GM21619 (cell line): ENCODE measurements at regions not wholly inside any gene's neighbourhood (a gene's known extent, or its start where the extent isn't known, plus 50 kb on each side); places are given as distances from the start of the nearest gene placed in this dataset.
"Not testable (repeated sequence)": the region's sequence is repeated elsewhere in the genome, so short reads cannot be mapped to it uniquely, and the experiment has no call there.

ENCODE experiments used
- ATAC-seq: cut with Tn5 transposase; IDR thresholded peaks from one replicate; pipeline ENCODE4 v1.9.1; 2021; ENCODE audit not compliant: unreplicated experiment

- ATAC-seq = no peak
These were observed 96.3 kb upstream of the THUMPD2 start for GRCh38 chr2:39875182-39875913.

- ATAC-seq = no peak
These were observed 95.2 kb upstream of the THUMPD2 start for GRCh38 chr2:39874236-39874635.

- ATAC-seq = no peak
These were observed 94.5 kb upstream of the THUMPD2 start for GRCh38 chr2:39873586-39873985.

DNA sequence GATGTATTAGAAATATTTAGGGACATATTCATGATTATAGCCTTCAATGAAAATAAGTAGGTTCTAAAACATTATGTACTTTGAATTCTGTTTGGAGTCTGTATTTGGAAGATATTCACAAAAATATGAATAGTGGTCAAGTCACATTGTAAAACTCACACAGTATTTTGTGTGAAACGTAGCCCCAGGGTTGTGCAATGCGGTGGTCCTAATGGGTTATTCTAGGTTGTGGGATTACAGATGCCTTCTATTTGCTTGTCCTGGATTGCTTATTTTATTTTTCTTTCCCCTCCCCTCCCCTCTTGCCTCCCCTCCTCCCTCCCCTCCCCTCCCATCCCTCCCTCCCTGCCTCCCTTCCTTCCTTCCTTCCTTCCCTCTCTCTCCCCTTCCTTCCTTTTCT lies 93.7 kb upstream of the THUMPD2 start:
- no peak for ATAC-seq

GRCh38 chr2:39871291-39871761 lies 92.3 kb upstream of the THUMPD2 start:
- ATAC-seq = no peak

- ATAC-seq = no peak
These were observed 91.8 kb upstream of the THUMPD2 start for GRCh38 chr2:39870871-39871270.

DNA sequence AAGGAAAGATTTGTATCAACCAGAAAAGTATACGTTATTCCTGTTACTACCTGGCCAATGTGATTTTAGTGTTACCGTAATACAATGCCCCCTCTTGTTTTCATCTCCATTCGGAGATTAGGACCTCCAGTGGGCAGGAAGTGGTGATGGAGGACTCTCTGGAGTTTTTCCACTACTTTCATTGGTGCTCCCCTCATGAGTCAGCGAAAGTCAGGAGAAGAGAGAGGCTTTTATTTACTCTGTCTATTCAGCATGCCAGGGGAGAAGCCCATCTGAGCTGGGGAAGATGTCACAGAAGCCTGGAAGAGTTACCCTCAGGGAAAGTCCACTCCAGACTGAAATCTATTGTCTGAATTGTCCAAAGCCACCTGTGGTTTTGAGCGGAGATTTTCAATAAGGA lies 88.2 kb upstream of the THUMPD2 start:
- ATAC-seq = no peak

GRCh38 chr2:39865751-39866150 lies 86.7 kb upstream of the THUMPD2 start:
- ATAC-seq = no peak

DNA sequence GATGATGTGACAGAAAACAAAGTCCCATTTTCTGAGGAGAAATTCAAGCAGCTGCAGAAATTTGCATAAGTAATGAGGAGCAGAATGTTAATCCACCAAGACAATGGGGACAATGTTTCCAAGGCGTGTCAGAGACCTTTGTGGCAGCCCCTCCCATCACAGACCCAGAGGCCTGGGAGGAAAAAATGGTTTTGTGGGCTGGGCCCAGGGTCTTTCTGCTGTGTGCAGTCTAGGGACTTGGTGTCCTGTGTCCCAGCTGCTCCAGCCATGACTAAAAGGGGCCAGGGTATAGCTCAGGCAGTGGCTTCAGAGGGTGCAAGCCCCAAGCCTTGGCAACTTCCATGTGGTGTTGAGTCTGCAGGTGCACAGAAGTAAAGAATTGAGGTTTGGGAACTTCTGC lies 84.6 kb upstream of the THUMPD2 start:
- not testable (repeated sequence) for ATAC-seq

DNA sequence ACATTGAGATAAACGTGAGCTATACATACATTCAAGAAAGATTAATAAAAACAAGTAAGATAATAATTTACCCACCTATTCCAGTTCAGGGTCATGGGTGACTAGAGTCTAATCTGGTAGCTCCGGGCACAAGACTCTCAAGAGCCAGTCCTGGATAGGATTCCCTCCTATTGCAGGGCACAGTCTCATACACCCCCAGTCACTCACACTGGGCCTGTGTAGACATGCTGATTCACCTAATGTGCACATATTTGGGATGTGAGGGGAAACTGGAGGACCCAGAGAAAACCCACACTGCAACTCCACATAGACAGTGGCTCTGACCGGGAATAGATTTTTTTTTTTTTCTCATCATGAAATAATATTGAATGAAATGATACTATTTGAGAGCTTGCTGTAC lies 81.5 kb upstream of the THUMPD2 start:
- no peak for ATAC-seq

GRCh38 chr2:39858677-39859076 lies 79.6 kb upstream of the THUMPD2 start:
- ATAC-seq = no peak

GRCh38 chr2:39855856-39856255 lies 76.8 kb upstream of the THUMPD2 start:
- no peak for ATAC-seq

DNA sequence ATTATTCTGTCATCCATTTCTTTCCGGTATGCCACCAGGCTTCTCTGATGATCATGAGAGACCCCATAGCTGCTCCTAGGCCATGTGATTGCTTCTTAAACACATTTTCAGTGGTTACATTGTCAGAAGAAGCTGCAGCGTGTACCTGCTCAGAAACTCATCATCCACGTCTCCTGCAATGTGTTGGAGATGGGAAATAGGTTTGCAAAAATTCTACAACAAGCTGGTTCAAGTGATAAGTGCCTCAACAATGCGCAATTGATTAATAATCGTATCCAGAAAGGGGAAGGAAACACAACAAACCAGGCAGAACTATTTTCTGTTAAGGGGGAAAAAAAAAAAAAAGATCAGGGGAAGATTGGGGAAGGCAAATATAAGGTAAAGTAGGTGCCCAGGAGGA lies 75.7 kb upstream of the THUMPD2 start:
- ATAC-seq = no peak

DNA sequence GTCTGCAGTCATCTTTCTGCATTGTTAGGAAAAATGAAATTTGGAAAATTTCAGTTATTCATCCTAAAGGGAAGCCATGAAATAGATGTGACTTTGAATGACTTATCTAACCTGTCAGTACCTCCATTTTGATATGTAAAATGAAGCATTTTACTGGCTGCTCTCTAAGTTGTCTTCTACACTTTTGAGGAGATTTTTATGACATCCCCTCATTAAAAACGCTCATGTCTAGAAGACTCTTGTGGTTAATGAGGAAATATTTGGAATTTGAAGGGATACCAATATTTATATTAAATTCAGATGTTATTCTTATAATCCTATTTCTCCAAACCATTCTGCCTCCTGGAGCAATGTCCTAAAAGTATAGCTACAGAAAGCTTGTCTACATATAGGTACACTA lies 73.8 kb upstream of the THUMPD2 start:
- ATAC-seq = no peak

- peak; percentile 90 for ATAC-seq
These were observed 72.6 kb upstream of the THUMPD2 start for GRCh38 chr2:39851651-39852110.

- no peak for ATAC-seq
These were observed 72.2 kb upstream of the THUMPD2 start for GRCh38 chr2:39851251-39851650.

GRCh38 chr2:39849982-39850526 lies 71.0 kb upstream of the THUMPD2 start:
- no peak for ATAC-seq

GRCh38 chr2:39849064-39849463 lies 70.0 kb upstream of the THUMPD2 start:
- no peak for ATAC-seq

DNA sequence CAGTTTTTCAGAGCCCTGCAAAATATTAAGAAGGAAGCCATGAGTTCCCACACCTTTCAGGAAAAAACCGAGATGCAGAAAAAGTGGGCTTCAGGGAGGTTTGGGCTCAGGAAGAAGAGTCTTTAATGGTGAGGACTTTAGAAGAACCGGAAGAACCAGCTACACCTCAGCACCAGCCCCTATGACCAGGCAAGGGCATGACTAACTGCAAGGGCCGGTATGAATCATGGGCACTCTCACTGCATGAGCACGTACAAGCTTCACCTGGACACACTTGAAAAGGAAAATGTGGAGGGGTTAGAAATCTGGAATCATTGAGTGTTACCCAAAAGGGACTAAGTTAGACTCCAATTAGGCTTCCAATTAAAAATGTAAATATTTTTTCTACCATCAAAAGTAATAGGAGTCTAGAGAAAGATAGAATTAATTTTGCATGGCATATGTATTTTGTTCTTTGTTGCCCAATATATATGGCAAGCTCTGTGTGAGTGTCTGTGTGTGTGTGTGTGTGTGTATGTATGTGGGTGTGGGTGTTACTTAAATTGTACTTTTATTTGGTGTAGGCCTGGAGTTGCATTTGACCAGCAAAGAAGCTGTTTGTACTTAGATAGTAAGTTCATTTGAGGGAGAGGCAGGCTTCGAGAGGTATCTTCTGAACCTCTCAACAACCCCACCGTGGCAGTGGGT lies 66.5 kb upstream of the THUMPD2 start:
- ATAC-seq = no peak

DNA sequence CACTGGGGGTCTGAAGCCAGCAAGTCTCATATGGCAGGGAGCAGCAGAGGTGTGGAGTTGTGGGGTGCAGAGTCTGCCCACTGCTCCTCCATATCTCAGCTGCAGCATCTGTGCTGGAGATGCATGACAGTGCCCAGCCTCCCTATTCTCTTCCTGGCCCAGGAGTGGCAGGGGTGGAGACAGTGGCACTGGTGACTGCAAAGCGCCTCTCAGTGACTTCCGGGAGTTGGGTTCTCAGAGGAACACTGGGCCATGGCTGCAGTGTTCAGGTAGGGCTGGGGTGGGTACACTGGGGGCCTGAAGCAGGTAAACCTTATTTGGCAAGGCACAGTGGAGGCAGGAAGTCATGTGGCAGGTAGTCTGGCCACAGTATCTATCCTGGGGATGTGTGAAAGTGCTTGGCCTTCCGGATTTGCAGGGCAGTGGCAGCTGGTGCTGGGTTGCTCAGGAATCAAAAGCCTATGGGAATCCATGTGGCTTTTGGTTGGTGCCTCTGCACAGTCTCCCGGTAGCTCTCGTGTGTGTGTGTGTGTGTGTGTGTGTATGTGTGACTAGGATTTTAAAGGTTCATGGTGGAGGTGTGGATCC lies 60.3 kb upstream of the THUMPD2 start:
- no peak for ATAC-seq

DNA sequence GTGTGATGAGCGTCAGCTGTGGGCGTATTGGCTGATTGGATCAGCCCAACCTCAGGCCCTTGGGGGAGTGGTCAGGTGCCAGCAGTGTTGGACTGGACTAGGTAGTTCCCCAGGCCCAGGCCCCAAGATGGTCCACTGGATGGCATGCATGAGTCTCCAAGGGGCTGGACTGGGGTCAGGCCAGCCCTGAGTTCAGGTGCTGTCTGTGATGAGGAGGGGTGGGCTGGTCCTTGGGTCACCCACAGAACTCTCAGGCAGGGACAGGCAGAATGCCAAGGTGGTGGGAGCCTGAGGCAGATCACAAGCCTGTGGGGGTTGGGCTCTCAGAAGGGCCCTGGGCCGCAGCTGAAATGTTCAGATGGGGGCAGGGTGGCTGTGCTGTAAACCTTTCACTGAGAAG lies 59.5 kb upstream of the THUMPD2 start:
- ATAC-seq = no peak
